Tibial nerve (tissue), 3 donors: ENCODE measurements at regions not wholly inside any gene's neighbourhood (a gene's known extent, or its start where the extent isn't known, plus 50 kb on each side); places are given as distances from the start of the nearest gene placed in this dataset.

ENCODE experiments used
- CTCF ChIP-seq, 5 experiments: fragments of 200-600 bp in 3 of 5; fragments of 450-650 bp in 2 of 5; sonication (generic) in 3 of 5; IDR thresholded peaks; one replicate each; pipeline ENCODE4 v1.5.1; 2016 to 2019; ENCODE audit warnings: antibody characterized with exemption in 5 of 5, mild to moderate bottlenecking in 3 of 5, moderate library complexity in 2 of 5
- POLR2A ChIP-seq, 2 donors: fragments of 450-650 bp; IDR thresholded peaks; one replicate each; pipeline ENCODE4 v1.6.1; 2017; ENCODE audit warnings: antibody characterized with exemption in 2 of 2, mild to moderate bottlenecking in 2 of 2, moderate library complexity in 2 of 2

DNA sequence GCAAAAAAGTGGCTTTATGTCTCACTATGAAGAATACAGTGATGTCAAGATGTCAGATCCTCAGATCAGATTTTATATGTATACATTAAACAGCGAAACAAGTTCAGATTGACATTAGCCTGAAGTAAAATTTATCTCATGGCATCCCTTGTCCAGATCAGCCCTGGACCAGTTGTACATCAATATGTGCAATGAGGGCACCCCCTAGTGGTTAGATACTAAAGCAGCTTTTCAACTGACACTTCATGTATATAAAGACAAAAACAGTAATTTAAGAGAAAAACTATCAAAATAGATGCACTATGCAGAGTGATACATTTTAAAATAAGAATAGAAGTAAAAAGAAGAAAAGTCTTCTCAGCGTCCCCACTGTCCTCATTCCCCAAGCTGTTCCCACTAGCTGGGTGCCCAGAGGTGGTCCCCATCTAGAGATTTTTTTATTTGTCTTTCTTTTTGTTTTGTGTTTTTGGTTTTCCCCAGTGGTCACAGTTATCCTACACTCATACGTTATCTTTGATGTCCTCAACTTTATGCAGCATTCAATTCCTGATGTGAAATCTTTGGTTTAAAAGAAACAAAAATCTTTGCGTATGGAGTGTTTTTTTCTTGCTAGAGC, 2193.4 kb upstream of the RAG2 start:
- TF ChIP-seq CTCF (IDR thresholded peaks at IDR 0.05): peak; percentile 63 to 70 (median 65)
- TF ChIP-seq POLR2A (IDR thresholded peaks at IDR 0.05): no peak
